ENCODE measurements at regions not wholly inside any gene's neighbourhood (a gene's known extent, or its start where the extent isn't known, plus 50 kb on each side); places are given as distances from the start of the nearest gene placed in this dataset.
"Not testable (repeated sequence)": the region's sequence is repeated elsewhere in the genome, so short reads cannot be mapped to it uniquely, and the experiment has no call there.

- no peak for DNase-seq
Measured at GRCh38 chr1:199472978-199473377, 554.5 kb upstream of the NR5A2 start.

- no peak for DNase-seq
Measured at GRCh38 chr1:199474738-199475137, 552.8 kb upstream of the NR5A2 start.

GRCh38 chr1:199482426-199482825 lies 545.1 kb upstream of the NR5A2 start:
- no peak for DNase-seq

GRCh38 chr1:199489594-199489993 lies 537.9 kb upstream of the NR5A2 start:
- DNase-seq, result no peak

GRCh38 chr1:199490769-199491527 lies 536.6 kb upstream of the NR5A2 start:
- DNase-seq, result no peak

GRCh38 chr1:199495432-199495831 lies 532.1 kb upstream of the NR5A2 start:
- no peak for DNase-seq

GRCh38 chr1:199498802-199499201 lies 528.7 kb upstream of the NR5A2 start:
- not testable (repeated sequence) for DNase-seq

GRCh38 chr1:199508072-199508471 lies 519.4 kb upstream of the NR5A2 start:
- DNase-seq, result no peak

GRCh38 chr1:199508653-199509052 lies 518.9 kb upstream of the NR5A2 start:
- no peak for DNase-seq

- no peak for DNase-seq
Measured at GRCh38 chr1:199509456-199509855, 518.1 kb upstream of the NR5A2 start.

- DNase-seq, result no peak
Measured at GRCh38 chr1:199510314-199510713, 517.2 kb upstream of the NR5A2 start.

GRCh38 chr1:199512037-199512710 lies 515.3 kb upstream of the NR5A2 start:
- no peak for DNase-seq

- no peak for DNase-seq
Measured at GRCh38 chr1:199515261-199515660, 512.2 kb upstream of the NR5A2 start.

- DNase-seq, result no peak
Measured at GRCh38 chr1:199522338-199522737, 505.2 kb upstream of the NR5A2 start.

- no peak for DNase-seq
Measured at GRCh38 chr1:199522936-199523335, 504.6 kb upstream of the NR5A2 start.

GRCh38 chr1:199529324-199529723 lies 498.2 kb upstream of the NR5A2 start:
- no peak for DNase-seq

GRCh38 chr1:199533361-199533760 lies 494.1 kb upstream of the NR5A2 start:
- DNase-seq, result not testable (repeated sequence)

- DNase-seq, result no peak
Measured at GRCh38 chr1:199545780-199546179, 481.7 kb upstream of the NR5A2 start.

- no peak for DNase-seq
Measured at GRCh38 chr1:199546323-199546722, 481.2 kb upstream of the NR5A2 start.

- DNase-seq, result no peak
Measured at GRCh38 chr1:199549421-199549820, 478.1 kb upstream of the NR5A2 start.

- no peak for DNase-seq
Measured at GRCh38 chr1:199550199-199551065, 477.1 kb upstream of the NR5A2 start.

GRCh38 chr1:199551967-199552565 lies 475.4 kb upstream of the NR5A2 start:
- DNase-seq, result no peak

- no peak for DNase-seq
Measured at GRCh38 chr1:199553104-199553503, 474.4 kb upstream of the NR5A2 start.
